ENCODE measurements at regions not wholly inside any gene's neighbourhood (a gene's known extent, or its start where the extent isn't known, plus 50 kb on each side); places are given as distances from the start of the nearest gene placed in this dataset.

GRCh38 chr4:111128327-111128726 is 505.4 kb upstream of the PITX2 start:
- Histone ChIP-seq H3K4me3 (ENCODE audit: low read length) (no peak overlapping the region), H3K36me3 (ENCODE audit: control insufficient read depth, insufficient read depth, low read length) (no peaks in the 10 kb centered on the region), H3K9me3 (ENCODE audit: control insufficient read depth, low read length) (no peaks in the 10 kb centered on the region), H3K9ac (ENCODE audit: extremely low read depth, low read length, poor library complexity, severe bottlenecking) (no peak overlapping the region), H3K27me3 (ENCODE audit: control insufficient read depth, insufficient read depth, low read length, poor library complexity, severe bottlenecking) (peaks cover 76% of the 10 kb centered on the region), H3K27ac (ENCODE audit: low read depth, low read length) (no peak overlapping the region), H3K4me1 (ENCODE audit: control insufficient read depth, insufficient read depth, low read length) (no peaks in the 10 kb centered on the region)
- DNase-seq, result no peak
- H3K27ac Mint-ChIP-seq, result no peak overlapping the region
- no peak overlapping the region for H3K4me3 Mint-ChIP-seq
- H3K9me3 Mint-ChIP-seq, result peaks cover 1% of the 10 kb centered on the region
- H3K27me3 Mint-ChIP-seq (ENCODE audit: insufficient read depth), result peaks cover 57% of the 10 kb centered on the region
- WGBS, 2 experiments (ENCODE audit: insufficient coverage in 1 of 2, insufficient read length in 1 of 2), result 89% methylated on average over 1 of the region's 1 CpG; no CpG with 5 or more reads in 1 of the 2 experiments
- H3K4me1 Mint-ChIP-seq, result peaks cover 2% of the 10 kb centered on the region
- TF ChIP-seq CTCF (conservative IDR thresholded peaks at IDR 0.05), result no peak
- H3K36me3 Mint-ChIP-seq (ENCODE audit: low read depth), result no peaks in the 10 kb centered on the region

DNA sequence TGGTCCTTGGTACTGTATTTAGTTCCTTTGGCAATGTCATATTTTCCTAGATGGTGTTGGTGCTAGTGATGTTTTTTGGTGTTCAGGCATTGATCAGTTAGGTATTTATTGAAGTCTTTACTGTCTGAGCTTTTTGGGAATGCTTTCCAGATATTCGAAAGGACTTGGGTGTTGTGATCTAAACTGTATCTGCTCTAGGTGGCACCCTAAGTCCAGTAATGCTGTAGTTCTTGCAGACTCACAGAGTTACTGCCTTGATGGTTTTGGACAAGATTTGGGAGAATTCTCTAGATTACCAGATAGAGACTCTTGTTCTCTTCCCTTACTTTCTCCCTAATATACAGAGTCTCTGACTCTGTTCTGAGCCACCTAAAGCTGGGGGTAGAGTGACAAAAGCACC is 513.6 kb upstream of the PITX2 start:
- H3K9ac ChIP-seq (ENCODE audit: extremely low read depth, low read length, poor library complexity, severe bottlenecking), result no peak overlapping the region
- H3K4me1 Mint-ChIP-seq, result no peaks in the 10 kb centered on the region
- TF ChIP-seq CTCF (conservative IDR thresholded peaks at IDR 0.05), result peak; percentile 59
- H3K27me3 Mint-ChIP-seq (ENCODE audit: insufficient read depth), result peaks cover 16% of the 10 kb centered on the region
- H3K9me3 Mint-ChIP-seq, result no peaks in the 10 kb centered on the region
- no peaks in the 10 kb centered on the region for H3K9me3 ChIP-seq (ENCODE audit: control insufficient read depth, low read length)
- no peak overlapping the region for H3K27ac Mint-ChIP-seq
- no peak for DNase-seq
- H3K27me3 ChIP-seq (ENCODE audit: control insufficient read depth, insufficient read depth, low read length, poor library complexity, severe bottlenecking), result peaks cover 58% of the 10 kb centered on the region
- no peak overlapping the region for H3K4me3 ChIP-seq (ENCODE audit: low read length)
- no peaks in the 10 kb centered on the region for H3K4me1 ChIP-seq (ENCODE audit: control insufficient read depth, insufficient read depth, low read length)
- no peak overlapping the region for H3K4me3 Mint-ChIP-seq
- H3K36me3 Mint-ChIP-seq (ENCODE audit: low read depth), result no peaks in the 10 kb centered on the region
- WGBS, 2 experiments (ENCODE audit: insufficient coverage in 1 of 2, insufficient read length in 1 of 2), result 83% methylated on average over 1 of the region's 1 CpG; no CpG with 5 or more reads in 1 of the 2 experiments
- no peaks in the 10 kb centered on the region for H3K36me3 ChIP-seq (ENCODE audit: control insufficient read depth, insufficient read depth, low read length)
- H3K27ac ChIP-seq (ENCODE audit: low read depth, low read length), result no peak overlapping the region

DNA sequence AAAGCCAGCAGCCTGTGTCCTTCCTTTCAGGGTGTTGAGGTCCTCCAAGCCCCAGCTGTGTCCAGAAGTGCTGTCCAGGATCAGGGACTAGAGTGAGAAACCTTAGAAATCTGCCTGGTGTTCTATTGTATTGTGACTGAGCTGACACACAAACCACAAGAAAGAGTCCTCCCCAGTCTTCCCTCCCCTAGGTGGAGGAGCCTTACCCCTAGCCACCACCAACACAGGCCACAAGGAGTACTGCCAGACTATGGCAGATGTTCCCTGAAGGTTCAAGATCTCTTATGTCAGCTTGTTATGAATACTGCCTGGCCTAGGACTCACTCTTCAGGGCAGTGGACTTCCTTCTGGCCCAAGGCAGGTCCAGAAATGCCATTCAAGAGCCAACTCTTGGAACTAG is 514.1 kb upstream of the PITX2 start:
- Histone ChIP-seq H3K9me3 (ENCODE audit: control insufficient read depth, low read length) (no peaks in the 10 kb centered on the region), H3K4me1 (ENCODE audit: control insufficient read depth, insufficient read depth, low read length) (no peaks in the 10 kb centered on the region), H3K9ac (ENCODE audit: extremely low read depth, low read length, poor library complexity, severe bottlenecking) (no peak overlapping the region), H3K27ac (ENCODE audit: low read depth, low read length) (no peak overlapping the region), H3K4me3 (ENCODE audit: low read length) (no peak overlapping the region), H3K27me3 (ENCODE audit: control insufficient read depth, insufficient read depth, low read length, poor library complexity, severe bottlenecking) (peaks cover 52% of the 10 kb centered on the region), H3K36me3 (ENCODE audit: control insufficient read depth, insufficient read depth, low read length) (no peaks in the 10 kb centered on the region)
- DNase-seq, result no peak
- no peaks in the 10 kb centered on the region for H3K4me1 Mint-ChIP-seq
- no peak for TF ChIP-seq CTCF (conservative IDR thresholded peaks at IDR 0.05)
- no peak overlapping the region for H3K27ac Mint-ChIP-seq
- H3K27me3 Mint-ChIP-seq (ENCODE audit: insufficient read depth), result peaks cover 11% of the 10 kb centered on the region
- H3K9me3 Mint-ChIP-seq, result no peaks in the 10 kb centered on the region
- no peak overlapping the region for H3K4me3 Mint-ChIP-seq
- H3K36me3 Mint-ChIP-seq (ENCODE audit: low read depth), result no peaks in the 10 kb centered on the region
